Suprapubic skin (tissue), 4 donors: ENCODE measurements at regions not wholly inside any gene's neighbourhood (a gene's known extent, or its start where the extent isn't known, plus 50 kb on each side); places are given as distances from the start of the nearest gene placed in this dataset.

Experiments used
- DNase-seq, 2 donors: peaks; one replicate each; pipeline ENCODE4 v3.0.0-alpha.2; 2019; ENCODE audit warnings: low spot score in 2 of 2
- H3K27ac ChIP-seq: fragments of 200-600 bp; sonication (generic); one replicate; pipeline ENCODE4 v1.5.1; 2019
- H3K27me3 ChIP-seq: fragments of 200-600 bp; sonication (generic); one replicate; pipeline ENCODE4 v1.5.1; 2019
- H3K36me3 ChIP-seq: fragments of 200-600 bp; sonication (generic); one replicate; pipeline ENCODE4 v1.5.1; 2019
- H3K4me1 ChIP-seq: fragments of 200-600 bp; sonication (generic); one replicate; pipeline ENCODE4 v1.5.1; 2019
- H3K4me3 ChIP-seq: fragments of 200-600 bp; sonication (generic); one replicate; pipeline ENCODE4 v1.5.1; 2019; ENCODE audit warnings: mild to moderate bottlenecking
- H3K9me3 ChIP-seq: fragments of 200-600 bp; sonication (generic); one replicate; pipeline ENCODE4 v1.5.1; 2019
- CTCF ChIP-seq, 2 donors: fragments of 200-600 bp in 1 of 2; fragments of 450-650 bp in 1 of 2; sonication (generic) in 1 of 2; IDR thresholded peaks; one replicate each; pipeline ENCODE4 v1.5.1; 2016 to 2019; ENCODE audit warnings: antibody characterized with exemption in 2 of 2, mild to moderate bottlenecking in 1 of 2, moderate library complexity in 1 of 2
- EP300 ChIP-seq: sonication (generic); formaldehyde crosslinking; IDR thresholded peaks from one replicate; pipeline ENCODE4 v1.6.1; 2017; ENCODE audit warnings: antibody characterized with exemption
- POLR2A ChIP-seq, 2 donors: fragments of 450-650 bp; IDR thresholded peaks; one replicate each; pipeline ENCODE4 v1.6.1; 2017; ENCODE audit warnings: antibody characterized with exemption in 2 of 2, mild to moderate bottlenecking in 2 of 2, moderate library complexity in 2 of 2
- POLR2AphosphoS5 ChIP-seq, 3 donors: sonication (generic); formaldehyde crosslinking; IDR thresholded peaks; one replicate each; pipeline ENCODE4 v1.6.1; 2017; ENCODE audit warnings: antibody characterized with exemption in 3 of 3
- WGBS: methylation state at CpG from one replicate; pipeline ENCODE4 v1.1.5; 2018; 5-methylcytosine and 5-hydroxymethylcytosine counted together

GRCh38 chr14:86936556-86936955, 1056.4 kb downstream of the GALC start:
- Histone ChIP-seq H3K27ac (no peak overlapping the region), H3K9me3 (no peaks in the 10 kb centered on the region), H3K4me1 (no peaks in the 10 kb centered on the region), H3K4me3 (no peak overlapping the region), H3K36me3 (no peaks in the 10 kb centered on the region), H3K27me3 (no peaks in the 10 kb centered on the region)
- WGBS = 79% methylated on average over 2 of the region's 2 CpGs
- DNase-seq = no peak
- no peak for TF ChIP-seq CTCF (IDR thresholded peaks at IDR 0.05)
- no peak for TF ChIP-seq POLR2AphosphoS5 (IDR thresholded peaks at IDR 0.05)
- TF ChIP-seq POLR2A (IDR thresholded peaks at IDR 0.05) = no peak
- TF ChIP-seq EP300 = no peak

GRCh38 chr14:86935241-86935885, 1057.6 kb downstream of the GALC start:
- H3K4me1 ChIP-seq = no peaks in the 10 kb centered on the region
- DNase-seq = no peak
- no peak overlapping the region for H3K27ac ChIP-seq
- WGBS = 60% methylated on average over 8 of the region's 8 CpGs
- no peak overlapping the region for H3K4me3 ChIP-seq
- no peaks in the 10 kb centered on the region for H3K36me3 ChIP-seq
- H3K9me3 ChIP-seq = no peaks in the 10 kb centered on the region
- H3K27me3 ChIP-seq = no peaks in the 10 kb centered on the region
- TF ChIP-seq POLR2A (IDR thresholded peaks at IDR 0.05) = no peak
- no peak for TF ChIP-seq POLR2AphosphoS5 (IDR thresholded peaks at IDR 0.05)
- no peak for TF ChIP-seq CTCF (IDR thresholded peaks at IDR 0.05)
- no peak for TF ChIP-seq EP300

GRCh38 chr14:86933958-86934595, 1058.9 kb downstream of the GALC start:
- Histone ChIP-seq H3K9me3 (no peaks in the 10 kb centered on the region), H3K27ac (no peak overlapping the region), H3K36me3 (no peaks in the 10 kb centered on the region), H3K27me3 (no peaks in the 10 kb centered on the region), H3K4me1 (no peaks in the 10 kb centered on the region), H3K4me3 (no peak overlapping the region)
- 90% methylated on average over 7 of the region's 7 CpGs for WGBS
- no peak for DNase-seq
- TF ChIP-seq POLR2A (IDR thresholded peaks at IDR 0.05) (no peak), POLR2AphosphoS5 (IDR thresholded peaks at IDR 0.05) (no peak), EP300 (no peak), CTCF (IDR thresholded peaks at IDR 0.05) (no peak)

GRCh38 chr14:86933460-86933859, 1059.5 kb downstream of the GALC start:
- no peaks in the 10 kb centered on the region for H3K27me3 ChIP-seq
- no peak overlapping the region for H3K4me3 ChIP-seq
- TF ChIP-seq EP300 = no peak
- TF ChIP-seq POLR2A (IDR thresholded peaks at IDR 0.05) = no peak
- TF ChIP-seq CTCF (IDR thresholded peaks at IDR 0.05) = no peak
- TF ChIP-seq POLR2AphosphoS5 (IDR thresholded peaks at IDR 0.05) = no peak
- no peak overlapping the region for H3K27ac ChIP-seq
- H3K4me1 ChIP-seq = no peaks in the 10 kb centered on the region
- WGBS = 85% methylated on average over 2 of the region's 2 CpGs
- H3K36me3 ChIP-seq = no peaks in the 10 kb centered on the region
- no peak for DNase-seq
- no peaks in the 10 kb centered on the region for H3K9me3 ChIP-seq

GRCh38 chr14:86915406-86915805, 1077.6 kb downstream of the GALC start:
- H3K27me3 ChIP-seq = no peaks in the 10 kb centered on the region
- no peak overlapping the region for H3K4me3 ChIP-seq
- no peak for DNase-seq
- no peaks in the 10 kb centered on the region for H3K9me3 ChIP-seq
- H3K27ac ChIP-seq = no peak overlapping the region
- no peaks in the 10 kb centered on the region for H3K36me3 ChIP-seq
- no peaks in the 10 kb centered on the region for H3K4me1 ChIP-seq
- 49% methylated on average over 2 of the region's 2 CpGs for WGBS
- TF ChIP-seq POLR2AphosphoS5 (IDR thresholded peaks at IDR 0.05) = no peak
- no peak for TF ChIP-seq POLR2A (IDR thresholded peaks at IDR 0.05)
- no peak for TF ChIP-seq EP300
